CD14-positive monocyte (primary cell): ENCODE measurements at regions not wholly inside any gene's neighbourhood (a gene's known extent, or its start where the extent isn't known, plus 50 kb on each side); places are given as distances from the start of the nearest gene placed in this dataset.

Source experiments
- DNase-seq, 3 donors: peaks; one replicate each; pipeline ENCODE4 v3.0.0-alpha.2; 2011 to 2022
- H2AFZ ChIP-seq: 2 replicates; pipeline ENCODE4 v1.6.0; 2012; ENCODE audit warnings: mild to moderate bottlenecking, low read depth, low read length, inconsistent platforms; ENCODE audit not compliant: insufficient read depth, poor library complexity, severe bottlenecking
- H3K27ac ChIP-seq, 2 donors: 1 replicate in 1 of 2; 2 replicates in 1 of 2; pipeline ENCODE4 v1.5.1; 2012 to 2013; ENCODE audit warnings: low read length in 2 of 2, control low read depth in 1 of 2, inconsistent platforms in 1 of 2, low read depth in 1 of 2, mild to moderate bottlenecking in 1 of 2
- H3K27me3 ChIP-seq, 2 donors: one replicate each; pipeline versions ENCODE4 v1.6.0 to v1.6.1; 2011 to 2013; ENCODE audit warnings: low read length in 2 of 2; ENCODE audit not compliant: control insufficient read depth in 2 of 2, insufficient read depth in 2 of 2
- H3K36me3 ChIP-seq, 2 donors: replicated peaks in 1 of 2; 1 replicate in 1 of 2; 2 replicates in 1 of 2; pipeline versions ENCODE4 v1.5.1 to v1.6.1; 2012 to 2013; ENCODE audit warnings: low read length in 2 of 2, control low read depth in 1 of 2, inconsistent platforms in 1 of 2, mild to moderate bottlenecking in 1 of 2; ENCODE audit not compliant: insufficient read depth in 2 of 2, control insufficient read depth in 1 of 2
- H3K4me1 ChIP-seq, 2 donors: 1 replicate in 1 of 2; 2 replicates in 1 of 2; pipeline versions ENCODE4 v1.5.1 to v1.6.1; 2012 to 2013; ENCODE audit warnings: low read length in 2 of 2, control low read depth in 1 of 2, inconsistent platforms in 1 of 2, mild to moderate bottlenecking in 1 of 2, moderate library complexity in 1 of 2; ENCODE audit not compliant: insufficient read depth in 2 of 2, control insufficient read depth in 1 of 2
- H3K4me2 ChIP-seq: replicated peaks from 2 replicates; pipeline ENCODE3; 2012; ENCODE audit warnings: low read length, moderate library complexity, mild to moderate bottlenecking; ENCODE audit not compliant: poor library complexity, severe bottlenecking; ENCODE audit errors: extremely low read depth
- H3K4me3 ChIP-seq, 3 experiments: fragments of 200-600 bp in 1 of 3; sonication (generic) in 1 of 3; replicated peaks in 1 of 3; 1 replicate in 2 of 3; 2 replicates in 1 of 3; pipeline ENCODE4 v1.5.1; 2011 to 2013; ENCODE audit warnings: low read length in 3 of 3, mild to moderate bottlenecking in 3 of 3, control low read depth in 2 of 3, low read depth in 2 of 3, inconsistent platforms in 1 of 3, moderate library complexity in 1 of 3
- H3K79me2 ChIP-seq: 2 replicates; pipeline ENCODE4 v1.6.0; 2012; ENCODE audit warnings: mild to moderate bottlenecking, control low read depth, inconsistent platforms, low read length, moderate library complexity; ENCODE audit not compliant: insufficient read depth
- H3K9ac ChIP-seq: 2 replicates; pipeline ENCODE4 v1.6.0; 2017; ENCODE audit warnings: low read length, mild to moderate bottlenecking; ENCODE audit not compliant: insufficient read depth, poor library complexity, severe bottlenecking
- H3K9me3 ChIP-seq, 2 donors: replicated peaks in 1 of 2; 1 replicate in 1 of 2; 2 replicates in 1 of 2; pipeline versions ENCODE4 v1.5.1 to v1.6.1; 2012 to 2013; ENCODE audit warnings: low read length in 2 of 2, control low read depth in 1 of 2; ENCODE audit not compliant: control insufficient read depth in 1 of 2, insufficient read depth in 1 of 2
- H4K20me1 ChIP-seq: 2 replicates; pipeline ENCODE4 v1.6.0; 2012; ENCODE audit warnings: mild to moderate bottlenecking, low read length, control low read depth, moderate library complexity; ENCODE audit not compliant: insufficient read depth
- H3K27ac Mint-ChIP-seq, 7 donors: one replicate each; pipeline ENCODE4 v1.8.0; 2020; ENCODE audit warnings: mild to moderate bottlenecking in 7 of 7, mixed read lengths in 7 of 7, moderate library complexity in 6 of 7, inconsistent platforms in 2 of 7
- H3K27me3 Mint-ChIP-seq, 3 donors: one replicate each; pipeline ENCODE4 v1.8.0; 2021 to 2022; ENCODE audit warnings: low read depth in 3 of 3, mild to moderate bottlenecking in 3 of 3, mixed read lengths in 3 of 3, moderate library complexity in 3 of 3, inconsistent platforms in 1 of 3
- H3K36me3 Mint-ChIP-seq, 2 donors: one replicate each; pipeline ENCODE4 v1.8.0; 2020; ENCODE audit warnings: mixed read lengths in 2 of 2, inconsistent platforms in 1 of 2, mild to moderate bottlenecking in 1 of 2
- H3K4me1 Mint-ChIP-seq: one replicate; pipeline ENCODE4 v1.8.0; 2020; ENCODE audit warnings: mild to moderate bottlenecking, mixed read lengths
- H3K4me3 Mint-ChIP-seq, 2 donors: one replicate each; pipeline ENCODE4 v1.8.0; 2020; ENCODE audit warnings: mild to moderate bottlenecking in 2 of 2, mixed read lengths in 2 of 2, moderate library complexity in 1 of 2
- H3K9me3 Mint-ChIP-seq, 7 donors: one replicate each; pipeline ENCODE4 v1.8.0; 2020 to 2022; ENCODE audit warnings: mixed read lengths in 7 of 7, mild to moderate bottlenecking in 6 of 7, moderate library complexity in 6 of 7, inconsistent platforms in 2 of 7
- CTCF ChIP-seq: fragments of 200-600 bp; IDR thresholded peaks from one replicate; pipeline ENCODE4 v1.8.0; 2022; ENCODE audit warnings: antibody characterized with exemption, mild to moderate bottlenecking
- WGBS: methylation state at CpG from one replicate; pipeline ENCODE4 v1.1.5; 2013; ENCODE audit warnings: missing lambda C conversion rate; ENCODE audit not compliant: insufficient coverage; 5-methylcytosine and 5-hydroxymethylcytosine counted together
- intact Hi-C, 2 donors: fragments of 100-400 bp; cut with micrococcal nuclease; formaldehyde crosslinking; loops; one replicate each; pipeline versions ENCODE4 v1.15.0 to v1.15.1; 2023

- DNase-seq: no peak
- TF ChIP-seq CTCF: no peak
- peaks cover 14 to 29% of the 10 kb centered on the region in 2 donors for H3K9me3 ChIP-seq
- H3K9ac ChIP-seq: no peak overlapping the region
- Mint-ChIP-seq H3K4me3 (no peak overlapping the region), H3K9me3 (peaks cover 3 to 22% (median 15%) of the 10 kb centered on the region in 7 donors), H3K27ac (no peak overlapping the region), H3K27me3 (no peaks in the 10 kb centered on the region), H3K36me3 (no peaks in the 10 kb centered on the region), H3K4me1 (no peaks in the 10 kb centered on the region)
- H3K4me1 ChIP-seq: no peaks in the 10 kb centered on the region
- 51% methylated on average over 3 of the region's 3 CpGs for WGBS
- H3K4me2 ChIP-seq: no peak overlapping the region
- no peak overlapping the region for H3K4me3 ChIP-seq
- H3K79me2 ChIP-seq: no peaks in the 10 kb centered on the region
- no peak overlapping the region for H2AFZ ChIP-seq
- intact Hi-C loops: no loop called here
- no peaks in the 10 kb centered on the region for H3K36me3 ChIP-seq
- no peaks in the 10 kb centered on the region for H3K27me3 ChIP-seq
- H3K27ac ChIP-seq: no peak overlapping the region
- no peaks in the 10 kb centered on the region for H4K20me1 ChIP-seq
These were observed 1258.1 kb upstream of the CELF2 start for GRCh38 chr10:9759596-9759995.

GRCh38 chr10:9762966-9763656 lies 1254.6 kb upstream of the CELF2 start:
- intact Hi-C loops: no loop called here
- H3K4me2 ChIP-seq: no peak overlapping the region
- DNase-seq: no peak
- H3K4me1 ChIP-seq: no peaks in the 10 kb centered on the region
- Mint-ChIP-seq H3K27ac (no peak overlapping the region), H3K4me1 (no peaks in the 10 kb centered on the region), H3K9me3 (peaks cover 2 to 29% (median 12%) of the 10 kb centered on the region in 7 donors), H3K27me3 (no peaks in the 10 kb centered on the region), H3K36me3 (no peaks in the 10 kb centered on the region), H3K4me3 (no peak overlapping the region)
- no peak overlapping the region for H3K9ac ChIP-seq
- H3K79me2 ChIP-seq: no peaks in the 10 kb centered on the region
- no peak for TF ChIP-seq CTCF
- no peaks in the 10 kb centered on the region for H3K27me3 ChIP-seq
- peaks cover 14 to 24% of the 10 kb centered on the region in 2 donors for H3K9me3 ChIP-seq
- H2AFZ ChIP-seq: no peak overlapping the region
- no peak overlapping the region for H3K4me3 ChIP-seq
- 86% methylated on average over 3 of the region's 7 CpGs for whole genome bisulfite sequencing
- no peak overlapping the region for H3K27ac ChIP-seq
- no peaks in the 10 kb centered on the region for H3K36me3 ChIP-seq
- H4K20me1 ChIP-seq: no peaks in the 10 kb centered on the region
